Peyer's patch (tissue), 4 donors: ENCODE measurements at regions not wholly inside any gene's neighbourhood (a gene's known extent, or its start where the extent isn't known, plus 50 kb on each side); places are given as distances from the start of the nearest gene placed in this dataset.

ENCODE experiments used
- CTCF ChIP-seq, 6 experiments: fragments of 450-650 bp in 4 of 6; fragments of 200-600 bp in 2 of 6; sonication (generic) in 1 of 6; IDR thresholded peaks; one replicate each; pipeline ENCODE4 v1.5.1; 2017 to 2019; ENCODE audit warnings: antibody characterized with exemption in 6 of 6, mild to moderate bottlenecking in 3 of 6, moderate library complexity in 1 of 6
- POLR2A ChIP-seq, 2 donors: fragments of 450-650 bp; IDR thresholded peaks; one replicate each; pipeline ENCODE4 v1.5.1; 2017; ENCODE audit warnings: antibody characterized with exemption in 2 of 2, mild to moderate bottlenecking in 2 of 2, moderate library complexity in 2 of 2

- TF ChIP-seq POLR2A (IDR thresholded peaks at IDR 0.05) (no peak), CTCF (IDR thresholded peaks at IDR 0.05) (no peak)
Observed at GRCh38 chr12:4154672-4155225, 118.8 kb upstream of the CCND2 start.
